ENCODE measurements at regions not wholly inside any gene's neighbourhood (a gene's known extent, or its start where the extent isn't known, plus 50 kb on each side); places are given as distances from the start of the nearest gene placed in this dataset.
"Not testable (repeated sequence)": the region's sequence is repeated elsewhere in the genome, so short reads cannot be mapped to it uniquely, and the experiment has no call there.

DNA sequence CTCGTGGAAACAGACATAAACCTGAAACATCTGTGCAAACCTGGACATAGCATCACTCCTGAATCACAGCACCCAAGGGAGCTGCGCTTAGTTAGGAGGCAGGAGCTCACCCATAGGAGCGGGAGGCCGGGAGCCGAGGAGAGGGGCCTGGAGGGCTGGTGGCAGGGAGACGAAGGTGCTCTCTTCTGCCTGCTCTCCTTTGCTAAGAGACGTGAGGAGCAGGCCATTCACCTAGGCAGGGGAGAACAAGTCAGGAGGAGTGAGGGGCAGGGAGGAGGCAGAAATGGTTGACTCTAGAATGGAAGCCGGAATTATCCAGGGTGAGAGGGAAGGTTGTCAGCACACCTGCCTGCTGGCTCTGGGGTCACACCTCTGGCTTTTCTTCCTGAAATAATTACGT, 398.4 kb upstream of the IRX2 start:
- 58 to 67% methylated on average over 9 of the region's 9 CpGs for WGBS, 2 donors
- Histone ChIP-seq H3K4me1 (no peaks in the 10 kb centered on the region), H3K36me3 (replicated peaks in 1 of 2; ENCODE audit: insufficient read depth in 1 of 2, low read depth in 2 of 2) (no peaks in the 10 kb centered on the region), H3K9me3 (no peaks in the 10 kb centered on the region), H3K4me3 (no peak overlapping the region), H3K27me3 (no peaks in the 10 kb centered on the region), H3K27ac (no peak overlapping the region)
- TF ChIP-seq POLR2A (IDR thresholded peaks at IDR 0.05) = no peak
- TF ChIP-seq, protein P1, sequence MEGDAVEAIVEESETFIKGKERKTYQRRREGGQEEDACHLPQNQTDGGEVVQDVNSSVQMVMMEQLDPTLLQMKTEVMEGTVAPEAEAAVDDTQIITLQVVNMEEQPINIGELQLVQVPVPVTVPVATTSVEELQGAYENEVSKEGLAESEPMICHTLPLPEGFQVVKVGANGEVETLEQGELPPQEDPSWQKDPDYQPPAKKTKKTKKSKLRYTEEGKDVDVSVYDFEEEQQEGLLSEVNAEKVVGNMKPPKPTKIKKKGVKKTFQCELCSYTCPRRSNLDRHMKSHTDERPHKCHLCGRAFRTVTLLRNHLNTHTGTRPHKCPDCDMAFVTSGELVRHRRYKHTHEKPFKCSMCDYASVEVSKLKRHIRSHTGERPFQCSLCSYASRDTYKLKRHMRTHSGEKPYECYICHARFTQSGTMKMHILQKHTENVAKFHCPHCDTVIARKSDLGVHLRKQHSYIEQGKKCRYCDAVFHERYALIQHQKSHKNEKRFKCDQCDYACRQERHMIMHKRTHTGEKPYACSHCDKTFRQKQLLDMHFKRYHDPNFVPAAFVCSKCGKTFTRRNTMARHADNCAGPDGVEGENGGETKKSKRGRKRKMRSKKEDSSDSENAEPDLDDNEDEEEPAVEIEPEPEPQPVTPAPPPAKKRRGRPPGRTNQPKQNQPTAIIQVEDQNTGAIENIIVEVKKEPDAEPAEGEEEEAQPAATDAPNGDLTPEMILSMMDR (IDR thresholded peaks at IDR 0.05) = no peak
- intact Hi-C loops (cut with DNase I) = no loop called here
- ATAC-seq = no peak
- DNase-seq = no peak

DNA sequence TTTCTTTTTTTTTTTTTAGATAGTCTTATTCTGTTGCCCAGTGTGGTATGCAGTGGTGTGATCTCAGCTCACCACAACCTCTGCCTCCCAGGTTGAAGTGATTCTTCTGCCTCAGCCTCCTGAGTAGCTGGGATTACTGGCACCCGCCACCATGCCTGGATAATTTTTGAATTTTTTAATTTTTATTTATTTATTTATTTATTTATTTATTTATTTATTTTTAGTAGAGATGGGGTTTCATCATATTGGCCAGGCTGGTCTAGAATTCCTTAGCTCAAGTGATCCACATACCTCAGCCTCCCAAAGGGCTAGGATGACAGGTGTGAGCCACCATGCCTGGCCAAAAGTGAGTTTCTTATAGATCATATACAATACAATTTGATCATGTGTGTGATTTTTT, 395.9 kb upstream of the IRX2 start:
- DNase-seq; H3K4me3 ChIP-seq; H3K9me3 ChIP-seq; H3K4me1 ChIP-seq; H3K27me3 ChIP-seq; H3K36me3 ChIP-seq (replicated peaks in 1 of 2; ENCODE audit: insufficient read depth in 1 of 2, low read depth in 2 of 2); intact Hi-C loops (cut with DNase I); H3K27ac ChIP-seq; ATAC-seq: not testable (repeated sequence)
- WGBS, 2 donors = 69 to 84% methylated on average over 1 of the region's 1 CpG

DNA sequence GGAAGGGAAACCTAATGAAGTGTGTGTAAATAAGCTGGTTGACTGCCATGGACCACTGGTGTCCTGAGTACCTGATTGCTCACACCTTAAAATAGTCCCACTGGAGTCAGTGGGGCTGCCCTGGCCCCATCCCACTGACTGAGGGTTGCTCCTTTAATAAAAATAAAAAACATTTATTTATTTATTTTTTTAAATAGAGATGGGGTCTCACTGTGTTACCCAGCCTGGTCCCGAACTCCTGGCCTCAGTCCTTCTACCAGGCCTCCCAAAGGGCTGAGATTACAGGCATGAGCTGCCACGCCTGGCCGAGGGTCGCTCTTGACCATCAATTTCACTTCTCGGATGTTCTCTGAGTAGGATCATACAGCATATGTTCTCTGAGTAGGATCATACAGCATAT, 394.2 kb upstream of the IRX2 start:
- 82 to 85% methylated on average over 5 of the region's 5 CpGs for WGBS, 2 donors
- no peak for DNase-seq
- no peak for TF ChIP-seq POLR2A (IDR thresholded peaks at IDR 0.05)
- TF ChIP-seq, protein P1 (IDR thresholded peaks at IDR 0.05) = no peak
- Histone ChIP-seq H3K27me3 (no peaks in the 10 kb centered on the region), H3K27ac (no peak overlapping the region), H3K4me3 (no peak overlapping the region), H3K4me1 (no peaks in the 10 kb centered on the region), H3K9me3 (no peaks in the 10 kb centered on the region), H3K36me3 (replicated peaks in 1 of 2; ENCODE audit: insufficient read depth in 1 of 2, low read depth in 2 of 2) (no peaks in the 10 kb centered on the region)
- no peak for ATAC-seq
- intact Hi-C loops (cut with DNase I) = no loop called here

DNA sequence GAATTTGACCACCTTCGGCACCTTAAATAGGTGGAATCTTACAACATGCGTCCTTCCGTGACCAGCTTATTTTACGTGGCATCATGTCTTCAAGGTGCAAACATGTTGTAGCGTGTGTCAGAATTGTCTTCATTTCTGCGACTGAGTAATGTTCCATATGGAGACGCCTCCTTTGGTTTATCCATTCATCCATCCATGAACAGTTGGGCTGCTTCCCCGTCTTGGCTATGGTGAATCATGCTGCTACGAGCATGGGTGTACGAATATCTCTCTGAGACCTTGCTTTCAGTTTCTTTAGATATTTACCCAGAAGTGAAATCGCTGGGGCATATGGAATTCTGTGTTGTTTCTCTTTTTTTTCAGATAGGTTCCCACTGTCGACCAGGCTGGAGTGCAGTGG, 391.9 kb upstream of the IRX2 start:
- Histone ChIP-seq H3K4me1 (no peaks in the 10 kb centered on the region), H3K36me3 (replicated peaks in 1 of 2; ENCODE audit: insufficient read depth in 1 of 2, low read depth in 2 of 2) (no peaks in the 10 kb centered on the region), H3K27me3 (no peaks in the 10 kb centered on the region), H3K9me3 (no peaks in the 10 kb centered on the region), H3K27ac (no peak overlapping the region), H3K4me3 (no peak overlapping the region)
- no peak for ATAC-seq
- 74 to 78% methylated on average over 12 of the region's 12 CpGs for WGBS, 2 donors
- TF ChIP-seq POLR2A (IDR thresholded peaks at IDR 0.05) = no peak
- TF ChIP-seq, protein P1 (IDR thresholded peaks at IDR 0.05) = no peak
- no peak for DNase-seq
- intact Hi-C loops (cut with DNase I) = no loop called here

DNA sequence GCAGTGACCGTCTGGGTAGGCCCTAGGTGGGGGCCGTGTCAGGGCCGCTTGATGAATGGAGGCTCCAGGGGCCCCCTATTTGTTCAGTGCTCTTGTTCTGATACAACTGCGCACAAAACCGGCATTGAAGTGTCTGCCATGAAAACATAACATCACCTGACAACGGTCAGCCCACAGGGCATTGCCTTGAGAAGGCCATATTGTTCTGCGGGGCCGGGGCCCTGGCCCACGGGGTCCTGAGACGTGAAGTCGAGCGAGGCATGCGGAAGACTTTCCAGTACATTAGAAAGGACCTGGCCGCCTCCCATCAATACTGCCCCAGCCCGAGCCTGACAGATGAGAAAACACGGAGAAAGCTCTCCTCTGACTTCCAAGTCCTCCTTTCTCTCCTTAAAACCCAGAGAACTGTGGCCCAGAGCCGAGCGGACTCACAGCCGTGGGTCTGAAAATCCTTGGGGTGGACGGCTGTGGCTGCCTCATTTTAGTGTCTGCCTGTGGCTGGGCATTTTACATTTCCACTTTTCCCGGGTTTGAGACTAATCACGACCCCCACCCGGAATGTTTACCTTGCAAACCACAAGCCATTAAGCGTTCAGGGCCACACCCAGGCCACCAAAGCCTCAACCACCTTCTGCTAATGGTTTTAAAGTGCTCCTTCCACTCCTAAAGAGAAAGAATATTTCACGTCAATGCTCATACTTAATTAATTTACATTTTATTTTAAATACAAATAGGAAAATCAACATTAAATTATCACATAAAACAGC, 391.0 kb upstream of the IRX2 start:
- intact Hi-C loops (cut with DNase I) = no loop called here

More for the DNA sequence above, 391.0 kb upstream of the IRX2 start:
- H3K36me3 ChIP-seq (replicated peaks in 1 of 2; ENCODE audit: insufficient read depth in 1 of 2, low read depth in 2 of 2) = no peaks in the 10 kb centered on the region
- 67 to 69% methylated on average over 21 to 25 of the region's 25 CpGs for WGBS, 2 donors
- no peak overlapping the region for H3K27ac ChIP-seq
- TF ChIP-seq, protein P1 (IDR thresholded peaks at IDR 0.05) = no peak
- H3K27me3 ChIP-seq = no peaks in the 10 kb centered on the region
- no peak overlapping the region for H3K4me3 ChIP-seq
- no peaks in the 10 kb centered on the region for H3K4me1 ChIP-seq
- DNase-seq (no peak), ATAC-seq (no peak)
- no peaks in the 10 kb centered on the region for H3K9me3 ChIP-seq

Measured in body of pancreas (tissue), 4 donors.